ENCODE measurements at regions not wholly inside any gene's neighbourhood (a gene's known extent, or its start where the extent isn't known, plus 50 kb on each side); places are given as distances from the start of the nearest gene placed in this dataset.

DNA sequence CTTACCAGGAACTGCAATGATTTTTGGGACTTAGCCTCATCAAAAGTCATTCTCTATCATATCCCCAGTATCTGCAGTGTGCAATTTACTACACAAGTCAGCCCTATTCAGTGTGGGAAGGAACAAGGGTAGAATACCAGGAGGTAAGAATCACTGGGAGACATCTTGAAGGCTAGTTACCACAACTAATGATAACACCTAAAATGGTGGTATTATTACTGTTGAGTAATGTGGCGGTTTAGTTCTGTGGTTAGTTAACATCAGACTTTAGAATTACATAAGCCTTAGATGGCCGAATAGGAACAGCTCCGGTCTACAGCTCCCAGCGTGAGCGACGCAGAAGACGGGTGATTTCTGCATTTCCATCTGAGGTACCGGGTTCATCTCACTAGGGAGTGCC lies 567.9 kb upstream of the CDH11 start:
- 96% methylated on average over 6 of the region's 8 CpGs for WGBS
- no peak for DNase-seq (ENCODE audit: low spot score in 2 of 2)
- no peak overlapping the region for H3K27ac ChIP-seq
- peaks cover 4% of the 10 kb centered on the region for H3K27me3 ChIP-seq
- no peak overlapping the region for H3K4me3 ChIP-seq
- TF ChIP-seq, protein P1, sequence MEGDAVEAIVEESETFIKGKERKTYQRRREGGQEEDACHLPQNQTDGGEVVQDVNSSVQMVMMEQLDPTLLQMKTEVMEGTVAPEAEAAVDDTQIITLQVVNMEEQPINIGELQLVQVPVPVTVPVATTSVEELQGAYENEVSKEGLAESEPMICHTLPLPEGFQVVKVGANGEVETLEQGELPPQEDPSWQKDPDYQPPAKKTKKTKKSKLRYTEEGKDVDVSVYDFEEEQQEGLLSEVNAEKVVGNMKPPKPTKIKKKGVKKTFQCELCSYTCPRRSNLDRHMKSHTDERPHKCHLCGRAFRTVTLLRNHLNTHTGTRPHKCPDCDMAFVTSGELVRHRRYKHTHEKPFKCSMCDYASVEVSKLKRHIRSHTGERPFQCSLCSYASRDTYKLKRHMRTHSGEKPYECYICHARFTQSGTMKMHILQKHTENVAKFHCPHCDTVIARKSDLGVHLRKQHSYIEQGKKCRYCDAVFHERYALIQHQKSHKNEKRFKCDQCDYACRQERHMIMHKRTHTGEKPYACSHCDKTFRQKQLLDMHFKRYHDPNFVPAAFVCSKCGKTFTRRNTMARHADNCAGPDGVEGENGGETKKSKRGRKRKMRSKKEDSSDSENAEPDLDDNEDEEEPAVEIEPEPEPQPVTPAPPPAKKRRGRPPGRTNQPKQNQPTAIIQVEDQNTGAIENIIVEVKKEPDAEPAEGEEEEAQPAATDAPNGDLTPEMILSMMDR (IDR thresholded peaks at IDR 0.05), result no peak
- TF ChIP-seq POLR2A (IDR thresholded peaks at IDR 0.05), result no peak
- TF ChIP-seq EP300 (IDR thresholded peaks at IDR 0.05), result no peak
- no peak for TF ChIP-seq POLR2AphosphoS5 (IDR thresholded peaks at IDR 0.05)
- H3K4me1 ChIP-seq, result no peaks in the 10 kb centered on the region
- no peaks in the 10 kb centered on the region for H3K36me3 ChIP-seq
- H3K9me3 ChIP-seq, result no peaks in the 10 kb centered on the region

DNA sequence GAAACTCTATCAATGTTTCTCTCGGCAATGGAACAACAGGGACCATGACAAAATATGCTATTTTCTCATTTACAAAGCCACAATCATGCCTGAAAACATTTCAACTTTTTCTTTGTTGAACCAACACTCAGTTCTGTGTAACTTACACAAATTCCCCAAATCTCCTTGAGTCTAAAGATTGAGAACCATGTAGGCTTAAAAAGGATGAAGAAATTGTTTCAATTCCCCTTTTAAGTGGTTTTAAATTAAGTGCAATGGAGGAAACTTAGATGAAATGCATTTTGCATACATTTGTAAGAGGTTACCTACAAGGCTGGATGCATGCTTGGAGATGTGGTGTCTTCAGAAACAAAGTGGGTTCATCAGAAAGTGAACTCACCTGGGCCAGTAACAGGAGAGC lies 566.4 kb upstream of the CDH11 start:
- Histone ChIP-seq H3K27ac (no peak overlapping the region), H3K4me3 (no peak overlapping the region), H3K36me3 (no peaks in the 10 kb centered on the region), H3K4me1 (no peaks in the 10 kb centered on the region), H3K9me3 (peaks cover 3% of the 10 kb centered on the region), H3K27me3 (peaks cover 4% of the 10 kb centered on the region)
- 89% methylated on average over 1 of the region's 1 CpG for WGBS
- no peak for DNase-seq (ENCODE audit: low spot score in 2 of 2)
- TF ChIP-seq, protein P1 (IDR thresholded peaks at IDR 0.05), result no peak
- no peak for TF ChIP-seq EP300 (IDR thresholded peaks at IDR 0.05)
- TF ChIP-seq POLR2AphosphoS5 (IDR thresholded peaks at IDR 0.05), result no peak
- TF ChIP-seq POLR2A (IDR thresholded peaks at IDR 0.05), result no peak

DNA sequence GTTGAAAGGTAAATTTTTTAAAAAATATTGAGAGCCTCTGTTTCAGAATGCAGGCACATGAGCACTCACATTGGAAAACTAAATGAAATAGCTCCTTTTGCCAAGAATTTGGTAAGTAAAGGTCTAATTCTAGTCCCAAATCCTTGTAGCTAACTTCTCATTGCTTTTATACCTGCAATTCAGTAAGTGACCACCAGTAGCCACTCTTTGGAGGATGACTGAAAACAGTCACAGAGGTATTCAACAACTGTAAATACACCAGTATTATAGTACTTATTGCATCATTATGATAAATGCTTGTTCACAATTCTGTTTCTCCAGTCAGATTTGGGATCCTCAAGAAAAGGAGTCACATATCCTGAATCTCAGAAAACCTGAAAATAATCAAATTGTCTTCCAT lies 562.4 kb upstream of the CDH11 start:
- no peak for DNase-seq (ENCODE audit: low spot score in 2 of 2)
- H3K27ac ChIP-seq, result no peak overlapping the region
- H3K36me3 ChIP-seq, result no peaks in the 10 kb centered on the region
- peaks cover 4% of the 10 kb centered on the region for H3K27me3 ChIP-seq
- H3K4me1 ChIP-seq, result no peaks in the 10 kb centered on the region
- H3K4me3 ChIP-seq, result no peak overlapping the region
- no peak for TF ChIP-seq POLR2A (IDR thresholded peaks at IDR 0.05)
- TF ChIP-seq EP300 (IDR thresholded peaks at IDR 0.05), result no peak
- TF ChIP-seq, protein P1 (IDR thresholded peaks at IDR 0.05), result no peak
- no peak for TF ChIP-seq POLR2AphosphoS5 (IDR thresholded peaks at IDR 0.05)
- H3K9me3 ChIP-seq, result peaks cover 3% of the 10 kb centered on the region

DNA sequence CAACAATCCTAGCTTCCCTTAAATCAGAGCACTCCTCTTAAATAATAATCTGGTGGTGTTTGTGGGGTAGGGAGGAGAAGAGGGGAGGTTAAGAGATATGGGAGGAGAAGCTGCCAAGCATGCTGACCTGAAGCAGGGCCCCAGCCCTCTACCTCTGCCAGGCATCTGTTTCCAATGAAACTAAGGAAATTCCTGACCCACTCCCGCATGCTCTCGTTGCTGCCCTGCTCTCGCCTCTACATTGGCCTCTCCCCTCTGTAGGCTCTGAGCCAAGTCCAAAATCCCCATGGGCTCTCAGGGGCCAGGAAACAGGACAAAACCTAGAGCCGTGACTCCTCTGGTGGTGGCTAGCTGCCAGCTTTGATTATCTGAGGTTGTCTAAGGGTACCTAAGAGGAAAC lies 559.5 kb upstream of the CDH11 start:
- H3K9me3 ChIP-seq, result peaks cover 3% of the 10 kb centered on the region
- H3K27ac ChIP-seq, result no peak overlapping the region
- no peaks in the 10 kb centered on the region for H3K36me3 ChIP-seq
- no peak overlapping the region for H3K4me3 ChIP-seq
- TF ChIP-seq POLR2A (IDR thresholded peaks at IDR 0.05) (no peak), EP300 (IDR thresholded peaks at IDR 0.05) (no peak), POLR2AphosphoS5 (IDR thresholded peaks at IDR 0.05) (no peak)
- TF ChIP-seq, protein P1 (IDR thresholded peaks at IDR 0.05), result no peak
- no peaks in the 10 kb centered on the region for H3K27me3 ChIP-seq
- WGBS, result 52% methylated on average over 4 of the region's 4 CpGs
- DNase-seq (ENCODE audit: low spot score in 2 of 2), result no peak
- H3K4me1 ChIP-seq, result no peaks in the 10 kb centered on the region

DNA sequence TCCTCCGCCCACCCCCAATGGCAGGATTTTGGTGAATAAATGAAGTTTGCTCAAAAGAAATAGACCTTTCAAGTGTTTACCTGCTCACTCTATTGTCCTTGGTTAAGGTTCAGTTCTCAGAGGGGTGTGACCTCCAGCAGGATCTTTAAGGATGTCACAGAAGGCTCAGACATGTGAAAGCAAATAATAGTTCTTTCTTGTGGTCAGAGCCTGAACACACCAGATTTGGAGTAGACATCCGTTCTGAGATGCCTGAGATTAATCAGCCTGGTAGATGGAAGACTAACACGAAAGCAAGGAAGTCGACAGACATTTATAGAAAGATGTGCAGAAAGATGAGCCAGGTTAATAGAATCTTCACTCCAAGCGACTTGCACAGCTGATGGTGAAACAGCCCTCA lies 557.9 kb upstream of the CDH11 start:
- no peak overlapping the region for H3K27ac ChIP-seq
- WGBS, result 70% methylated on average over 5 of the region's 5 CpGs
- peaks cover 3% of the 10 kb centered on the region for H3K9me3 ChIP-seq
- no peaks in the 10 kb centered on the region for H3K36me3 ChIP-seq
- H3K4me1 ChIP-seq, result no peaks in the 10 kb centered on the region
- TF ChIP-seq POLR2A (IDR thresholded peaks at IDR 0.05) (no peak), POLR2AphosphoS5 (IDR thresholded peaks at IDR 0.05) (no peak), EP300 (IDR thresholded peaks at IDR 0.05) (no peak)
- TF ChIP-seq, protein P1 (IDR thresholded peaks at IDR 0.05), result no peak
- H3K27me3 ChIP-seq, result no peaks in the 10 kb centered on the region
- DNase-seq (ENCODE audit: low spot score in 2 of 2), result no peak
- H3K4me3 ChIP-seq, result no peak overlapping the region

Data from suprapubic skin (tissue), 4 donors.